ENCODE measurements at regions not wholly inside any gene's neighbourhood (a gene's known extent, or its start where the extent isn't known, plus 50 kb on each side); places are given as distances from the start of the nearest gene placed in this dataset.

DNA sequence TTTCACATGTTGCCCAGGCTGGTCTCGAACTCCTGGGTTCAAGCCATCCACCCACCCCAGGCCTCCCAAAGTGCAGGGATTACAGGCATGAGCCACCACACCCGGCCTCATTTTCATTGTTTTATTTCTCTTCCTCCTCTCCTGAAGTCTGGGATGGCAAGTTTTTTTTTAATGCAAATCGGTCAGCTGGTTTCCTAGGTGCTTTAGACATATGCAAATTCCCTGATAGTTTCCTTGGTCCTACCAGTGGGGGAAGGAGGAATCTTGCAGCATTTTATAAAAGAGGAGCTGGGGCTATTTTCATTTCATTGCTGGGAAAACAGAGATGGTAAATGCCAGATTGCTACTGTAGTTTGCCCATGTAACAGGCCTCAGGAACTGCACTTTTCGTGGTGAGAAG, 179.4 kb downstream of the ACTL7B start:
- FAIRE-seq: no peak
- Histone ChIP-seq H3K9me3 (ENCODE audit: low read length) (no peaks in the 10 kb centered on the region), H3K4me1 (ENCODE audit: insufficient read depth, low read length) (no peaks in the 10 kb centered on the region), H4K20me1 (ENCODE audit: insufficient read depth, low read length) (no peaks in the 10 kb centered on the region), H3K4me2 (ENCODE audit: low read depth, low read length) (no peak overlapping the region), H3K9ac (ENCODE audit: insufficient read depth, low read depth, low read length) (no peak overlapping the region), H3K27me3 (ENCODE audit: control insufficient read depth in 1 of 2, insufficient read depth in 2 of 2, low read length in 2 of 2) (peaks cover 1 to 7% of the 10 kb centered on the region in 2 experiments; a peak in 3 of 5 replicates), H3K27ac (ENCODE audit: extremely low read length, insufficient read depth, low read length) (no peak overlapping the region), H3K4me3 (replicated peaks in 1 of 3; ENCODE audit: insufficient read depth in 1 of 3, low read depth in 2 of 3, low read length in 3 of 3) (no peak overlapping the region), H2AFZ (ENCODE audit: low read length) (no peak overlapping the region), H3K79me2 (ENCODE audit: insufficient read depth, low read length) (no peaks in the 10 kb centered on the region), H3K36me3 (replicated peaks in 1 of 2; ENCODE audit: control insufficient read depth in 1 of 2, insufficient read depth in 2 of 2, low read length in 2 of 2) (no peaks in the 10 kb centered on the region)
- ChIA-PET CTCF (ENCODE audit: low intra/inter-chr PET ratio, low total read pairs) (no interaction called here), POLR2A (no interaction called here)
- intact Hi-C loops (cut with micrococcal nuclease; ENCODE audit: unreplicated experiment): loop anchor here (10.0 kb wide), 1 partner anchor 262 kb away; no protein-coding TSS in a partner anchor
- in situ Hi-C loops (cut with HindIII; ENCODE audit: extremely low pct_ligation_motif_present, low pct_unique_long_range_greater_than_20kb): no loop called here
- 15% methylated on average over 3 of the region's 4 CpGs for WGBS (ENCODE audit: low lambda C conversion rate)
- no peak for DNase-seq (ENCODE audit: low spot score)
- BruUV-seq (replicated peaks): no TSS peak
- no peak for ATAC-seq
- no peak for TF ChIP-seq ZNF891 (CRISPR knock-in tag; IDR thresholded peaks at IDR 0.05)
- TF ChIP-seq, protein P1, sequence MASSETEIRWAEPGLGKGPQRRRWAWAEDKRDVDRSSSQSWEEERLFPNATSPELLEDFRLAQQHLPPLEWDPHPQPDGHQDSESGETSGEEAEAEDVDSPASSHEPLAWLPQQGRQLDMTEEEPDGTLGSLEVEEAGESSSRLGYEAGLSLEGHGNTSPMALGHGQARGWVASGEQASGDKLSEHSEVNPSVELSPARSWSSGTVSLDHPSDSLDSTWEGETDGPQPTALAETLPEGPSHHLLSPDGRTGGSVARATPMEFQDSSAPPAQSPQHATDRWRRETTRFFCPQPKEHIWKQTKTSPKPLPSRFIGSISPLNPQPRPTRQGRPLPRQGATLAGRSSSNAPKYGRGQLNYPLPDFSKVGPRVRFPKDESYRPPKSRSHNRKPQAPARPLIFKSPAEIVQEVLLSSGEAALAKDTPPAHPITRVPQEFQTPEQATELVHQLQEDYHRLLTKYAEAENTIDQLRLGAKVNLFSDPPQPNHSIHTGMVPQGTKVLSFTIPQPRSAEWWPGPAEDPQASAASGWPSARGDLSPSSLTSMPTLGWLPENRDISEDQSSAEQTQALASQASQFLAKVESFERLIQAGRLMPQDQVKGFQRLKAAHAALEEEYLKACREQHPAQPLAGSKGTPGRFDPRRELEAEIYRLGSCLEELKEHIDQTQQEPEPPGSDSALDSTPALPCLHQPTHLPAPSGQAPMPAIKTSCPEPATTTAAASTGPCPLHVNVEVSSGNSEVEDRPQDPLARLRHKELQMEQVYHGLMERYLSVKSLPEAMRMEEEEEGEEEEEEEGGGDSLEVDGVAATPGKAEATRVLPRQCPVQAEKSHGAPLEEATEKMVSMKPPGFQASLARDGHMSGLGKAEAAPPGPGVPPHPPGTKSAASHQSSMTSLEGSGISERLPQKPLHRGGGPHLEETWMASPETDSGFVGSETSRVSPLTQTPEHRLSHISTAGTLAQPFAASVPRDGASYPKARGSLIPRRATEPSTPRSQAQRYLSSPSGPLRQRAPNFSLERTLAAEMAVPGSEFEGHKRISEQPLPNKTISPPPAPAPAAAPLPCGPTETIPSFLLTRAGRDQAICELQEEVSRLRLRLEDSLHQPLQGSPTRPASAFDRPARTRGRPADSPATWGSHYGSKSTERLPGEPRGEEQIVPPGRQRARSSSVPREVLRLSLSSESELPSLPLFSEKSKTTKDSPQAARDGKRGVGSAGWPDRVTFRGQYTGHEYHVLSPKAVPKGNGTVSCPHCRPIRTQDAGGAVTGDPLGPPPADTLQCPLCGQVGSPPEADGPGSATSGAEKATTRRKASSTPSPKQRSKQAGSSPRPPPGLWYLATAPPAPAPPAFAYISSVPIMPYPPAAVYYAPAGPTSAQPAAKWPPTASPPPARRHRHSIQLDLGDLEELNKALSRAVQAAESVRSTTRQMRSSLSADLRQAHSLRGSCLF (CRISPR knock-in tag; IDR thresholded peaks at IDR 0.05; ENCODE audit: borderline replicate concordance): no peak
- no peak for TF ChIP-seq REL (CRISPR knock-in tag; conservative IDR thresholded peaks at IDR 0.05)
- no peak for TF ChIP-seq CEBPG (CRISPR knock-in tag; IDR thresholded peaks at IDR 0.05)
- no peak for TF ChIP-seq NFKBIZ (CRISPR knock-in tag; IDR thresholded peaks at IDR 0.05)

Data from HepG2 (cell line).